MCF 10A (cell line): ENCODE measurements at regions not wholly inside any gene's neighbourhood (a gene's known extent, or its start where the extent isn't known, plus 50 kb on each side); places are given as distances from the start of the nearest gene placed in this dataset.

ENCODE experiments used
- BruUV-seq: library from RNA; stranded (reverse); fragments of 400-500 nt; replicated peaks from 2 replicates; lab custom pipeline; 2021; lab: Mats Ljungman, UMichigan
- CTCF ChIA-PET: fragments of 300-600 bp; sonication (Branson Sonifier 250); formaldehyde crosslinking; extraction: SDS; loops from one replicate; lab custom pipeline; 2021; ENCODE audit warnings: antibody characterized with exemption, inconsistent platforms; lab: Yijun Ruan, JAX
- POLR2A ChIA-PET: fragments of 300-600, 350-650 bp; sonication (Branson Sonifier 250); formaldehyde crosslinking; extraction: SDS; loops from one replicate; lab custom pipeline; 2020; ENCODE audit warnings: antibody characterized with exemption, inconsistent platforms; lab: Yijun Ruan, JAX
- DNase-seq: peaks from one replicate; pipeline ENCODE4 v3.0.0-alpha.2; 2018; ENCODE audit not compliant: unreplicated experiment
- H3K27ac Mint-ChIP-seq: one replicate; pipeline ENCODE4 v1.8.0; 2022; ENCODE audit warnings: mild to moderate bottlenecking, low read depth, mixed read lengths; ENCODE audit not compliant: unreplicated experiment
- H3K27me3 Mint-ChIP-seq: one replicate; pipeline ENCODE4 v1.8.0; 2022; ENCODE audit warnings: mixed read lengths; ENCODE audit not compliant: insufficient read depth, unreplicated experiment
- H3K36me3 Mint-ChIP-seq: one replicate; pipeline ENCODE4 v1.8.0; 2022; ENCODE audit warnings: mild to moderate bottlenecking, moderate library complexity, mixed read lengths; ENCODE audit not compliant: insufficient read depth, unreplicated experiment
- H3K4me1 Mint-ChIP-seq: one replicate; pipeline ENCODE4 v1.8.0; 2022; ENCODE audit warnings: mixed read lengths; ENCODE audit not compliant: insufficient read depth, unreplicated experiment
- H3K4me3 Mint-ChIP-seq: one replicate; pipeline ENCODE4 v1.8.0; 2022; ENCODE audit warnings: mild to moderate bottlenecking, moderate library complexity, mixed read lengths; ENCODE audit not compliant: unreplicated experiment
- H3K9me3 Mint-ChIP-seq: one replicate; pipeline ENCODE4 v1.8.0; 2022; ENCODE audit warnings: mixed read lengths; ENCODE audit not compliant: unreplicated experiment
- CTCF ChIP-seq: fragments of 200-600 bp; IDR thresholded peaks from one replicate; pipeline ENCODE4 v1.8.0; 2022; ENCODE audit warnings: antibody characterized with exemption, mild to moderate bottlenecking; ENCODE audit not compliant: unreplicated experiment
- intact Hi-C: fragments of 100-400 bp; cut with micrococcal nuclease; formaldehyde crosslinking; loops from 2 replicates; pipeline ENCODE4 v1.14.1; 2022

- ChIA-PET POLR2A (no interaction called here), CTCF (no interaction called here)
- no peaks in the 10 kb centered on the region for H3K36me3 Mint-ChIP-seq
- DNase-seq = peak; percentile 60
- H3K27me3 Mint-ChIP-seq = no peaks in the 10 kb centered on the region
- peaks cover 12% of the 10 kb centered on the region for H3K4me1 Mint-ChIP-seq
- no peaks in the 10 kb centered on the region for H3K9me3 Mint-ChIP-seq
- no TSS peak for BruUV-seq
- no peak overlapping the region for H3K4me3 Mint-ChIP-seq
- peak overlapping the region; percentile 79 for H3K27ac Mint-ChIP-seq
- intact Hi-C loops = no loop called here
- no peak for TF ChIP-seq CTCF
Measured at GRCh38 chr18:61738488-61738887, 154.3 kb downstream of the RNF152 start.

DNA sequence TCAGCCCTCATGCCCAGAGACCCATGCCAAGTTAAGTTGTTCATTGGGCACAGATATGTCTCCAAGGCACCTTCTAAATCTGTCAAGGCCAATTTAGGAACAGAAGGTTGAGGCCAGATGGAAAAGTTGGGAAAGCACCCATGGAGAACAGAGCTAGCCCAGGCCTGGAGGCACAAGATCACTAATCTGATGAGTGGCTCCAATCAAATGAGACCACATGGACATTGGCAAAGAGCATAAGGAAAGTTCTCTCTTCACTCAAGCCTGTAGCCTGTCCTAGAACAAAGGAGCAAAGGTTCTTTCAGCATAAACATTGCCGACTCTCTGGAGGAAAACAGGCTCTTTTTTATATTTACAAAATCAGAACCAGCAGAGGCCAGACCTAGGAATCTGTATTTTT lies 154.8 kb downstream of the RNF152 start:
- no peak overlapping the region for H3K4me3 Mint-ChIP-seq
- no peak for DNase-seq
- BruUV-seq = no TSS peak
- POLR2A ChIA-PET = no interaction called here
- no peaks in the 10 kb centered on the region for H3K9me3 Mint-ChIP-seq
- intact Hi-C loops = no loop called here
- CTCF ChIA-PET = no interaction called here
- H3K4me1 Mint-ChIP-seq = peaks cover 16% of the 10 kb centered on the region
- no peak overlapping the region for H3K27ac Mint-ChIP-seq
- no peak for TF ChIP-seq CTCF
- no peaks in the 10 kb centered on the region for H3K27me3 Mint-ChIP-seq
- no peaks in the 10 kb centered on the region for H3K36me3 Mint-ChIP-seq

DNA sequence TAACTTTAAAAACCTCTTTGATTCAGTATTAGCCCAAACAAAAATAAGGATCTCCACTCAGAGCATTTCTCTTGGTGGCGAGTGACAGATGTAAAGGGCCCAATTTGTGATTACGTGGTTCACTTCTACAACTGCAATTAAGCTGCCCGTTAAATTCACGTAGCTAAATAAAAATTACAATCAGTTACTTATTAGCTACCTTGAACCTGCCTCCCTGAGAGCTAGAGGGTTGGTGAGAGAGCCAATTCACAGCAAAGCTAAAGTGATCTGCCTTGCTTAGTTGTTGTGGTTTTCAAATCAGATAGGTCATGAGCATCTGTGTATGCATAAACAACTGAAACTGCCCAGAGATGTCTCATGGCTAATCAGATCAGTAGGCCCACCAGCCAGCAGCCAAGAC lies 156.7 kb downstream of the RNF152 start:
- CTCF ChIA-PET = interaction anchor here (1.2 to 2.3 kb wide), 3 partner anchors 154 to 184 kb away, joined by 3 to 6 read pairs (median 4); no protein-coding TSS in a partner anchor
- H3K4me1 Mint-ChIP-seq = peaks cover 16% of the 10 kb centered on the region

DNA sequence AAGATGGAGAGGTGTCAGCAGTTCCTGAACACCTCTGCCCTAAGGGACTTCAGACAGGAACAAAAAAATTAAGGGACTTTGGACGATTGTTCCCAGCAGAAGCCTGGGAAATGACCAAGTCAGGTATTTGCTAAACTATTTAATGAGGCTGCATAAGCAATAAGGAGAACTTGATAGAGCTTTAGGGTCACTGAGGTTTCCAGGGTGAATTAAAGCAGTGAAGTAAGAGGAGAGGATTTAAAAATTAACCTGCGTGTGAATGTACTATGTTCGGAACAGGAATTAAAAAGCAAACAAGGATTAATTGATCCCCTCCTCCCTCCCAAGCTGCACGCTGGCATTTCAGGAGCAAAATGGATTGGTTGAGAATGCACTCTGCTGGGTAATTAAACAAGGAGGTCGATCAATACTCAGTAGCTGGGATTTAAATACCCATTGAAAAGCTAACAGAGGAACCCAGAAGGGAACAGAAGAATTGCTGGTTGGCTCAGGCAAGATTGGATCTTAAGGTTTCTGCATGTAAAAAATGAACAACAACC lies 157.2 kb downstream of the RNF152 start:
- intact Hi-C loops = no loop called here

More for the DNA sequence above, 156.7 kb downstream of the RNF152 start:
- H3K27me3 Mint-ChIP-seq = no peaks in the 10 kb centered on the region
- no peak for DNase-seq
- H3K27ac Mint-ChIP-seq = no peak overlapping the region
- BruUV-seq = no TSS peak
- no peaks in the 10 kb centered on the region for H3K9me3 Mint-ChIP-seq
- intact Hi-C loops = no loop called here
- no peak for TF ChIP-seq CTCF
- POLR2A ChIA-PET = no interaction called here
- H3K4me3 Mint-ChIP-seq = no peak overlapping the region
- no peaks in the 10 kb centered on the region for H3K36me3 Mint-ChIP-seq

More for the DNA sequence above, 157.2 kb downstream of the RNF152 start:
- no TSS peak for BruUV-seq
- no peak for TF ChIP-seq CTCF
- Mint-ChIP-seq H3K27ac (no peak overlapping the region), H3K27me3 (no peaks in the 10 kb centered on the region), H3K9me3 (no peaks in the 10 kb centered on the region), H3K36me3 (no peaks in the 10 kb centered on the region), H3K4me3 (no peak overlapping the region), H3K4me1 (peaks cover 16% of the 10 kb centered on the region)
- ChIA-PET CTCF (interaction anchor here (0.8 to 2.3 kb wide), 6 partner anchors 9 to 184 kb away, joined by 3 to 6 read pairs (median 4); no protein-coding TSS in a partner anchor), POLR2A (no interaction called here)
- no peak for DNase-seq
